HG03432 (cell line): ENCODE measurements at regions not wholly inside any gene's neighbourhood (a gene's known extent, or its start where the extent isn't known, plus 50 kb on each side); places are given as distances from the start of the nearest gene placed in this dataset.

Experiments used
- ATAC-seq: cut with Tn5 transposase; IDR thresholded peaks from one replicate; pipeline ENCODE4 v1.9.1; 2021; ENCODE audit warnings: mild to moderate bottlenecking, moderate library complexity; ENCODE audit not compliant: unreplicated experiment

- no peak for ATAC-seq
Observed at GRCh38 chr14:49527221-49527620, 59.0 kb downstream of the RPS29 start.

- no peak for ATAC-seq
Observed at GRCh38 chr14:49526101-49526500, 60.1 kb downstream of the RPS29 start.

GRCh38 chr14:49516286-49516685 is 69.9 kb downstream of the RPS29 start:
- no peak for ATAC-seq

GRCh38 chr14:49512571-49512970 is 73.6 kb downstream of the RPS29 start:
- no peak for ATAC-seq

GRCh38 chr14:49512147-49512551 is 74.0 kb downstream of the RPS29 start:
- no peak for ATAC-seq

- no peak for ATAC-seq
Observed at GRCh38 chr14:49508124-49508523, 78.1 kb downstream of the RPS29 start.

GRCh38 chr14:49506650-49507049 is 79.5 kb downstream of the RPS29 start:
- no peak for ATAC-seq

GRCh38 chr14:49505041-49505766 is 81.0 kb downstream of the RPS29 start:
- no peak for ATAC-seq

GRCh38 chr14:49497725-49498348 is 88.3 kb downstream of the RPS29 start:
- peak; percentile 90 for ATAC-seq

GRCh38 chr14:49497267-49497666 is 88.9 kb downstream of the RPS29 start:
- no peak for ATAC-seq

GRCh38 chr14:49494836-49495235 is 91.3 kb downstream of the RPS29 start:
- ATAC-seq = no peak

GRCh38 chr14:49493557-49493956 is 92.6 kb downstream of the RPS29 start:
- no peak for ATAC-seq

- ATAC-seq = no peak
Observed at GRCh38 chr14:49492151-49492550, 94.0 kb downstream of the RPS29 start.

- ATAC-seq = no peak
Observed at GRCh38 chr14:49489341-49489740, 96.8 kb downstream of the RPS29 start.

GRCh38 chr14:49487238-49487637 is 98.9 kb downstream of the RPS29 start:
- no peak for ATAC-seq

GRCh38 chr14:49485290-49485689 is 100.9 kb downstream of the RPS29 start:
- no peak for ATAC-seq

GRCh38 chr14:49484180-49484579 is 102.0 kb downstream of the RPS29 start:
- ATAC-seq = no peak

GRCh38 chr14:49483268-49483667 is 102.9 kb downstream of the RPS29 start:
- peak; percentile 86 for ATAC-seq

- no peak for ATAC-seq
Observed at GRCh38 chr14:49480979-49481498, 105.1 kb downstream of the RPS29 start.

- ATAC-seq = no peak
Observed at GRCh38 chr14:49480053-49480760, 106.0 kb downstream of the RPS29 start.

- no peak for ATAC-seq
Observed at GRCh38 chr14:49479432-49479831, 106.7 kb downstream of the RPS29 start.

- ATAC-seq = no peak
Observed at GRCh38 chr14:49478784-49479183, 107.4 kb downstream of the RPS29 start.
